ENCODE measurements at regions not wholly inside any gene's neighbourhood (a gene's known extent, or its start where the extent isn't known, plus 50 kb on each side); places are given as distances from the start of the nearest gene placed in this dataset.

GRCh38 chr7:145168427-145168826, 332.6 kb upstream of the TPK1 start:
- in situ Hi-C loops (cut with MboI; ENCODE audit: low sequenced_read_pairs in 4 of 4), result no loop called here
- intact Hi-C loops (cut with DNase I; ENCODE audit: low total_unique reads), result no loop called here
- Histone ChIP-seq H3K36me3 (no peaks in the 10 kb centered on the region), H3K4me3 (no peak overlapping the region), H3K9me3 (no peaks in the 10 kb centered on the region), H3K27me3 (no peaks in the 10 kb centered on the region), H3K4me1 (no peaks in the 10 kb centered on the region), H3K27ac (no peak overlapping the region)
- TF ChIP-seq POLR2A (IDR thresholded peaks at IDR 0.05) (no peak), CTCF (IDR thresholded peaks at IDR 0.05 in 4 of 5, conservative IDR thresholded peaks at IDR 0.05 in 1 of 5) (no peak)
- ATAC-seq (no peak), DNase-seq (no peak)

GRCh38 chr7:145156834-145157233, 321.0 kb upstream of the TPK1 start:
- DNase-seq, result no peak
- Histone ChIP-seq H3K27me3 (no peaks in the 10 kb centered on the region), H3K9me3 (no peaks in the 10 kb centered on the region), H3K27ac (no peak overlapping the region), H3K36me3 (no peaks in the 10 kb centered on the region), H3K4me3 (no peak overlapping the region), H3K4me1 (no peaks in the 10 kb centered on the region)
- in situ Hi-C loops (cut with MboI; ENCODE audit: low sequenced_read_pairs in 4 of 4), result no loop called here
- intact Hi-C loops (cut with DNase I; ENCODE audit: low total_unique reads), result no loop called here
- ATAC-seq, result no peak
- TF ChIP-seq POLR2A (IDR thresholded peaks at IDR 0.05) (no peak), CTCF (IDR thresholded peaks at IDR 0.05 in 4 of 5, conservative IDR thresholded peaks at IDR 0.05 in 1 of 5) (no peak)

GRCh38 chr7:145152589-145152988, 316.7 kb upstream of the TPK1 start:
- Histone ChIP-seq H3K4me1 (no peaks in the 10 kb centered on the region), H3K9me3 (no peaks in the 10 kb centered on the region), H3K4me3 (no peak overlapping the region), H3K27me3 (no peaks in the 10 kb centered on the region), H3K36me3 (no peaks in the 10 kb centered on the region), H3K27ac (no peak overlapping the region)
- DNase-seq (no peak), ATAC-seq (no peak)
- in situ Hi-C loops (cut with MboI; ENCODE audit: low sequenced_read_pairs in 4 of 4) (no loop called here), intact Hi-C loops (cut with DNase I; ENCODE audit: low total_unique reads) (no loop called here)
- no peak for TF ChIP-seq POLR2A (IDR thresholded peaks at IDR 0.05)
- TF ChIP-seq CTCF (IDR thresholded peaks at IDR 0.05 in 4 of 5, conservative IDR thresholded peaks at IDR 0.05 in 1 of 5), result no peak

- DNase-seq (no peak), ATAC-seq (no peak)
- H3K27me3 ChIP-seq, result no peaks in the 10 kb centered on the region
- H3K36me3 ChIP-seq, result no peaks in the 10 kb centered on the region
- no peaks in the 10 kb centered on the region for H3K9me3 ChIP-seq
- in situ Hi-C loops (cut with MboI; ENCODE audit: low sequenced_read_pairs in 4 of 4) (no loop called here), intact Hi-C loops (cut with DNase I; ENCODE audit: low total_unique reads) (no loop called here)
- no peaks in the 10 kb centered on the region for H3K4me1 ChIP-seq
- no peak overlapping the region for H3K27ac ChIP-seq
- no peak for TF ChIP-seq CTCF (IDR thresholded peaks at IDR 0.05 in 4 of 5, conservative IDR thresholded peaks at IDR 0.05 in 1 of 5)
- no peak for TF ChIP-seq POLR2A (IDR thresholded peaks at IDR 0.05)
- H3K4me3 ChIP-seq, result no peak overlapping the region
Measured at GRCh38 chr7:145151676-145152075, 315.8 kb upstream of the TPK1 start.

GRCh38 chr7:145147865-145148264, 312.0 kb upstream of the TPK1 start:
- intact Hi-C loops (cut with DNase I; ENCODE audit: low total_unique reads), result no loop called here
- in situ Hi-C loops (cut with MboI; ENCODE audit: low sequenced_read_pairs in 4 of 4), result no loop called here

More at GRCh38 chr7:145147865-145148264, 312.0 kb upstream of the TPK1 start:
- Histone ChIP-seq H3K4me1 (no peaks in the 10 kb centered on the region), H3K9me3 (no peaks in the 10 kb centered on the region), H3K4me3 (no peak overlapping the region), H3K27ac (no peak overlapping the region), H3K27me3 (no peaks in the 10 kb centered on the region), H3K36me3 (no peaks in the 10 kb centered on the region)
- DNase-seq (no peak), ATAC-seq (no peak)
- no peak for TF ChIP-seq CTCF (IDR thresholded peaks at IDR 0.05 in 4 of 5, conservative IDR thresholded peaks at IDR 0.05 in 1 of 5)
